Ovary (tissue), 3 donors: ENCODE measurements at regions not wholly inside any gene's neighbourhood (a gene's known extent, or its start where the extent isn't known, plus 50 kb on each side); places are given as distances from the start of the nearest gene placed in this dataset.

Experiments
- CTCF ChIP-seq, 3 donors: fragments of 450-650 bp in 2 of 3; fragments of 200-600 bp in 1 of 3; IDR thresholded peaks; one replicate each; pipeline versions ENCODE4 v1.5.1 to v1.8.0; 2016 to 2022; ENCODE audit warnings: antibody characterized with exemption in 3 of 3, mild to moderate bottlenecking in 1 of 3
- EP300 ChIP-seq: sonication (generic); formaldehyde crosslinking; IDR thresholded peaks from one replicate; pipeline ENCODE4 v1.6.1; 2017; ENCODE audit warnings: antibody characterized with exemption
- POLR2A ChIP-seq: fragments of 450-650 bp; IDR thresholded peaks from one replicate; pipeline ENCODE4 v1.6.1; 2017; ENCODE audit warnings: antibody characterized with exemption, mild to moderate bottlenecking, moderate library complexity
- donor health status: DM: no; HTN: no; CAD: no.

- TF ChIP-seq CTCF (IDR thresholded peaks at IDR 0.05) (no peak), POLR2A (no peak), EP300 (no peak)
Measured at GRCh38 chr2:217612920-217613319, 389.9 kb downstream of the TNS1 start.
